ENCODE measurements at regions not wholly inside any gene's neighbourhood (a gene's known extent, or its start where the extent isn't known, plus 50 kb on each side); places are given as distances from the start of the nearest gene placed in this dataset.

- no peak overlapping the region for H3K9ac ChIP-seq
- H3K9me2 ChIP-seq (ENCODE audit: insufficient read depth): no peaks in the 10 kb centered on the region
- H4K20me1 ChIP-seq (ENCODE audit: insufficient read depth): no peaks in the 10 kb centered on the region
- H2AFZ ChIP-seq: no peak overlapping the region
- H3K4me1 ChIP-seq (ENCODE audit: insufficient read depth): no peaks in the 10 kb centered on the region
- no peaks in the 10 kb centered on the region for H3K9me3 ChIP-seq (ENCODE audit: low read depth)
- TF ChIP-seq EZH2phosphoT487 (IDR thresholded peaks at IDR 0.05; ENCODE audit: insufficient read depth, low read depth) (no peak), EZH2 (IDR thresholded peaks at IDR 0.05; ENCODE audit: insufficient read depth, poor library complexity, severe bottlenecking) (no peak)
- H3K4me2 ChIP-seq (ENCODE audit: unreplicated experiment): no peak overlapping the region
- in situ Hi-C loops (cut with MboI): no loop called here
- no peak for DNase-seq
- 49 to 50% methylated on average over 36 to 37 of the region's 37 CpGs for whole genome bisulfite sequencing, 2 experiments (ENCODE audit: low coverage in 1 of 2, low lambda C conversion rate in 2 of 2, missing lambda C conversion rate in 2 of 2)
- H3K36me3 ChIP-seq (ENCODE audit: low read depth): no peaks in the 10 kb centered on the region
- H3K27ac ChIP-seq: no peak overlapping the region
- no peaks in the 10 kb centered on the region for H3F3A ChIP-seq (ENCODE audit: insufficient read depth)
- no peak overlapping the region for H3K4me3 ChIP-seq
- H3K27me3 ChIP-seq (replicated peaks; ENCODE audit: insufficient read depth): no peaks in the 10 kb centered on the region
- H3K79me2 ChIP-seq (ENCODE audit: insufficient read depth): no peaks in the 10 kb centered on the region
Measured at GRCh38 chr22:49616356-49617231, 211.1 kb downstream of the BRD1 start.

- Histone ChIP-seq H3K9me2 (ENCODE audit: insufficient read depth) (no peaks in the 10 kb centered on the region), H3F3A (ENCODE audit: insufficient read depth) (no peaks in the 10 kb centered on the region), H3K79me2 (ENCODE audit: insufficient read depth) (no peaks in the 10 kb centered on the region), H3K4me1 (ENCODE audit: insufficient read depth) (no peaks in the 10 kb centered on the region), H3K9ac (no peak overlapping the region), H3K27me3 (replicated peaks; ENCODE audit: insufficient read depth) (no peaks in the 10 kb centered on the region), H3K4me2 (ENCODE audit: unreplicated experiment) (no peak overlapping the region), H4K20me1 (ENCODE audit: insufficient read depth) (no peaks in the 10 kb centered on the region), H3K4me3 (no peak overlapping the region), H2AFZ (no peak overlapping the region), H3K27ac (no peak overlapping the region), H3K9me3 (ENCODE audit: low read depth) (no peaks in the 10 kb centered on the region), H3K36me3 (ENCODE audit: low read depth) (no peaks in the 10 kb centered on the region)
- WGBS, 2 experiments (ENCODE audit: low coverage in 1 of 2, low lambda C conversion rate in 2 of 2, missing lambda C conversion rate in 2 of 2): 81% methylated on average over 62 to 77 of the region's 77 CpGs
- in situ Hi-C loops (cut with MboI): no loop called here
- no peak for TF ChIP-seq EZH2phosphoT487 (IDR thresholded peaks at IDR 0.05; ENCODE audit: insufficient read depth, low read depth)
- no peak for TF ChIP-seq EZH2 (IDR thresholded peaks at IDR 0.05; ENCODE audit: insufficient read depth, poor library complexity, severe bottlenecking)
- no peak for DNase-seq
Measured at GRCh38 chr22:49614966-49615965, 212.4 kb downstream of the BRD1 start.

- Histone ChIP-seq H3K9me2 (ENCODE audit: insufficient read depth) (no peaks in the 10 kb centered on the region), H3K79me2 (ENCODE audit: insufficient read depth) (no peaks in the 10 kb centered on the region), H3K4me2 (ENCODE audit: unreplicated experiment) (no peak overlapping the region), H3K9me3 (ENCODE audit: low read depth) (no peaks in the 10 kb centered on the region), H2AFZ (no peak overlapping the region), H3K4me3 (no peak overlapping the region), H3K27ac (no peak overlapping the region), H3K4me1 (ENCODE audit: insufficient read depth) (no peaks in the 10 kb centered on the region), H3F3A (ENCODE audit: insufficient read depth) (no peaks in the 10 kb centered on the region), H3K36me3 (ENCODE audit: low read depth) (no peaks in the 10 kb centered on the region), H3K9ac (no peak overlapping the region), H3K27me3 (replicated peaks; ENCODE audit: insufficient read depth) (no peaks in the 10 kb centered on the region), H4K20me1 (ENCODE audit: insufficient read depth) (no peaks in the 10 kb centered on the region)
- TF ChIP-seq EZH2phosphoT487 (IDR thresholded peaks at IDR 0.05; ENCODE audit: insufficient read depth, low read depth) (no peak), EZH2 (IDR thresholded peaks at IDR 0.05; ENCODE audit: insufficient read depth, poor library complexity, severe bottlenecking) (no peak)
- in situ Hi-C loops (cut with MboI): no loop called here
- WGBS, 2 experiments (ENCODE audit: low coverage in 1 of 2, low lambda C conversion rate in 2 of 2, missing lambda C conversion rate in 2 of 2): 34 to 36% methylated on average over 18 of the region's 18 CpGs
- no peak for DNase-seq
Measured at GRCh38 chr22:49613511-49614270, 214.0 kb downstream of the BRD1 start.

GRCh38 chr22:49613108-49613507, 214.6 kb downstream of the BRD1 start:
- Histone ChIP-seq H3K4me3 (no peak overlapping the region), H3F3A (ENCODE audit: insufficient read depth) (no peaks in the 10 kb centered on the region), H2AFZ (no peak overlapping the region), H3K79me2 (ENCODE audit: insufficient read depth) (no peaks in the 10 kb centered on the region), H3K4me1 (ENCODE audit: insufficient read depth) (no peaks in the 10 kb centered on the region), H3K4me2 (ENCODE audit: unreplicated experiment) (no peak overlapping the region), H3K9ac (no peak overlapping the region), H3K36me3 (ENCODE audit: low read depth) (no peaks in the 10 kb centered on the region), H3K9me3 (ENCODE audit: low read depth) (no peaks in the 10 kb centered on the region), H3K27me3 (replicated peaks; ENCODE audit: insufficient read depth) (no peaks in the 10 kb centered on the region), H4K20me1 (ENCODE audit: insufficient read depth) (no peaks in the 10 kb centered on the region), H3K9me2 (ENCODE audit: insufficient read depth) (no peaks in the 10 kb centered on the region), H3K27ac (no peak overlapping the region)
- in situ Hi-C loops (cut with MboI): no loop called here
- WGBS, 2 experiments (ENCODE audit: low coverage in 1 of 2, low lambda C conversion rate in 2 of 2, missing lambda C conversion rate in 2 of 2): 37 to 42% methylated on average over 5 of the region's 5 CpGs
- no peak for DNase-seq
- TF ChIP-seq EZH2phosphoT487 (IDR thresholded peaks at IDR 0.05; ENCODE audit: insufficient read depth, low read depth) (no peak), EZH2 (IDR thresholded peaks at IDR 0.05; ENCODE audit: insufficient read depth, poor library complexity, severe bottlenecking) (no peak)
